ENCODE measurements at regions not wholly inside any gene's neighbourhood (a gene's known extent, or its start where the extent isn't known, plus 50 kb on each side); places are given as distances from the start of the nearest gene placed in this dataset.
A peak's percentile ranks its signal among the peaks of the same experiment; 100 is the strongest.

DNA sequence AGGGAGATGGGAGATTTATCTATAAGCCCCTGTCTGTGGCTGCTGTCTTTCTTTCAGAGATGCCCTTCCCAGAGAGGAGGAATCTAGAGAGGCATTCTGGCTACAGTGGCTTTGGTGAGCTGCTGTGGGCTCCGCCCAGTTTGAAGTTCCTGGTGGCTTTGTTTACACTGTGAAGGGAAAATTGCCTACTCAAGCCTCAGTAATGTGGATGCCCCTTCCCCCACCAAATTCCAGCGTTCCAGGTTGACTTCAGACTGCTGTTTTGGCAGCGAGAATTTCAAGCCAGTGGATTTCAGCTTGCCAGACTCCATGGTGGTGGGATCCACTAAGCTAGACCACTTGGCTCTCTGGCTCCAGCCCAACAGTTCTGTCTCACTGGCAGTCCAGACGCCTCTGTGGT lies 951.6 kb downstream of the CCSER2 start:
- intact Hi-C loops (cut with DNase I), result no loop called here
- TF ChIP-seq, protein P1, sequence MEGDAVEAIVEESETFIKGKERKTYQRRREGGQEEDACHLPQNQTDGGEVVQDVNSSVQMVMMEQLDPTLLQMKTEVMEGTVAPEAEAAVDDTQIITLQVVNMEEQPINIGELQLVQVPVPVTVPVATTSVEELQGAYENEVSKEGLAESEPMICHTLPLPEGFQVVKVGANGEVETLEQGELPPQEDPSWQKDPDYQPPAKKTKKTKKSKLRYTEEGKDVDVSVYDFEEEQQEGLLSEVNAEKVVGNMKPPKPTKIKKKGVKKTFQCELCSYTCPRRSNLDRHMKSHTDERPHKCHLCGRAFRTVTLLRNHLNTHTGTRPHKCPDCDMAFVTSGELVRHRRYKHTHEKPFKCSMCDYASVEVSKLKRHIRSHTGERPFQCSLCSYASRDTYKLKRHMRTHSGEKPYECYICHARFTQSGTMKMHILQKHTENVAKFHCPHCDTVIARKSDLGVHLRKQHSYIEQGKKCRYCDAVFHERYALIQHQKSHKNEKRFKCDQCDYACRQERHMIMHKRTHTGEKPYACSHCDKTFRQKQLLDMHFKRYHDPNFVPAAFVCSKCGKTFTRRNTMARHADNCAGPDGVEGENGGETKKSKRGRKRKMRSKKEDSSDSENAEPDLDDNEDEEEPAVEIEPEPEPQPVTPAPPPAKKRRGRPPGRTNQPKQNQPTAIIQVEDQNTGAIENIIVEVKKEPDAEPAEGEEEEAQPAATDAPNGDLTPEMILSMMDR (IDR thresholded peaks at IDR 0.05; ENCODE audit: borderline replicate concordance, extremely low read depth, insufficient read depth), result no peak
- Histone ChIP-seq H3K36me3 (ENCODE audit: control insufficient read depth in 2 of 3, insufficient read depth in 3 of 3, low read length in 3 of 3) (no peaks in the 10 kb centered on the region), H3K4me3 (ENCODE audit: low read length in 3 of 3) (no peak overlapping the region), H3K9ac (ENCODE audit: low read length in 3 of 3) (no peak overlapping the region), H3K9me3 (ENCODE audit: control insufficient read depth in 2 of 3, insufficient read depth in 1 of 3, low read length in 3 of 3) (no peaks in the 10 kb centered on the region), H3K27ac (ENCODE audit: low read depth in 2 of 2, low read length in 2 of 2) (no peak overlapping the region), H3K4me1 (ENCODE audit: control insufficient read depth in 2 of 3, insufficient read depth in 2 of 3, low read depth in 1 of 3, low read length in 3 of 3) (peaks cover 0 to 3% (median 0%) of the 10 kb centered on the region in 3 donors), H3K27me3 (ENCODE audit: control insufficient read depth, insufficient read depth, low read length) (no peaks in the 10 kb centered on the region)
- DNase-seq (peak in 1 of 5 donors; percentile 48), FAIRE-seq (no peak)

DNA sequence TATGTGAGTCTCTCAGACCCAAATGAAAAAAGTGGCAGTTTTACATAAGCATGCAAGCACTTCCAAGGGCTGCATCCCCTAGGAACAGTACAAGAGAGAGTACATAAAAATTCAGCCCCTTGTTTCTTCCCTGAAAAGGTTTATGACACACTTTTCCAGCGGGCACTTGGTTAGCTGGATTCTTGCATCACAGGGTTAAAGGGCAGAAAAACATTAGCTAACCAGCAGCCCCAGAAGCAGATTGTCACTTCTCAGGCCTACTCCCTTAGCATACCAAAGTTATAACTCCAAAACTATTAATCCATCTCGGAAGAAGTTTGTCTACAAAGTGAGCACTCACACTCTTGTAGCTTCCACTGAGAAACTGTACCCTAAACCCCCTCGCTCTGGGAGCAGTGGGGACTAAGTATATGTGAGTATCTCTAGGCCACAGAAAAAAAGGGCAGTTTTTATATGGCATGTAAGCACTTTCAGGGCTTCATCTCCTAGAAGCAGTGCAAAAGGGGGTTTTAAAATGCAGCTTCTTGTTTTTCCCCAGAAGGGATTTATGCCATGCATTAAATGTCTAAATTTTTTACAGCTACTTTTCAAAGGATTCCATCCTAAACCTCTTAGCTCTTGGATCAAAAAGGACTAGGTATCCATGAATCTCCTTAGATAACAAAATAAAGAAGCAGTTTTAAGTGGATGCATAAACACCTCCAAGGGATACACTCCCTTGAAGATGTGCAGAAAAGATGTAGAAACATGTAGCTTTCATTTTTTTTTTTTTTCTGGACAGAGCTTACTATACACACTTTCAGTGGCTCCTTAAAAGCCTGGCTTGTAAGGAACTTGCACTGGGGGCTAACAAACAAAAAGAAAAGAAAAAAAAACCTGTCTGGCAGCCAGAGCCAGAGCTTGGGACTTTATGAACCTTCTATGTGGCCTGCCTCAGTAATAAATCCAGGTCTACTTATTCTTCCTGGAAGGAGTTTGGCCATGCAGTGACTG lies 956.7 kb downstream of the CCSER2 start:
- DNase-seq, result peak in 2 of 5 donors; percentile 48 to 61
- TF ChIP-seq, protein P1 (IDR thresholded peaks at IDR 0.05; ENCODE audit: borderline replicate concordance, extremely low read depth, insufficient read depth), result no peak
- intact Hi-C loops (cut with DNase I), result no loop called here

DNA sequence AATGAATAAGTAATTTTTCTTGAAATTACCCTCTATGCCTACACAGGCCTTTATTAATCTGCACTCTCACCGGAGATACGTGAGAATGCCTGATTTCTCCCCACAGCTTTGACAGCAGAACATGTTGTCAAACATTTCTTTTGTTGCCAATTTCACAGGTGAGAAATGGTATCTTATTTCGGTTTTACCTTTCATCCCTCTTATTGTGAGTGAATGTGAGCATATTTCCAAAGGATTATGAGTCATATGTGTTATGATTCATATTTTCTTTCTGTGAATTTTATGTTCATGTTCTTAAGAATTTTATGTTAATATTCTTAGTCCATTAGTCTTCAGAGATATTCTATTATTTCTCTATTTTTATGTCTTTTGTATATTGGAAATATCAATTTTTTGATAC lies 965.1 kb downstream of the CCSER2 start:
- H3K27me3 ChIP-seq (ENCODE audit: control insufficient read depth, insufficient read depth, low read length), result no peaks in the 10 kb centered on the region
- no peaks in the 10 kb centered on the region for H3K4me1 ChIP-seq (ENCODE audit: control insufficient read depth in 2 of 3, insufficient read depth in 2 of 3, low read depth in 1 of 3, low read length in 3 of 3)
- no peaks in the 10 kb centered on the region for H3K36me3 ChIP-seq (ENCODE audit: control insufficient read depth in 2 of 3, insufficient read depth in 3 of 3, low read length in 3 of 3)
- FAIRE-seq (peak; percentile 15), DNase-seq (no peak)
- no peak overlapping the region for H3K27ac ChIP-seq (ENCODE audit: low read depth in 2 of 2, low read length in 2 of 2)
- H3K9ac ChIP-seq (ENCODE audit: low read length in 3 of 3), result no peak overlapping the region
- H3K9me3 ChIP-seq (ENCODE audit: control insufficient read depth in 2 of 3, insufficient read depth in 1 of 3, low read length in 3 of 3), result peaks cover 0 to 2% (median 0%) of the 10 kb centered on the region in 3 donors
- H3K4me3 ChIP-seq (ENCODE audit: low read length in 3 of 3), result no peak overlapping the region
- TF ChIP-seq, protein P1 (IDR thresholded peaks at IDR 0.05; ENCODE audit: borderline replicate concordance, extremely low read depth, insufficient read depth), result no peak
- intact Hi-C loops (cut with DNase I), result no loop called here

More for the DNA sequence above, 956.7 kb downstream of the CCSER2 start:
- no peak overlapping the region for H3K9ac ChIP-seq (ENCODE audit: low read length in 3 of 3)
- H3K36me3 ChIP-seq (ENCODE audit: control insufficient read depth in 2 of 3, insufficient read depth in 3 of 3, low read length in 3 of 3), result no peaks in the 10 kb centered on the region
- H3K27ac ChIP-seq (ENCODE audit: low read depth in 2 of 2, low read length in 2 of 2), result no peak overlapping the region
- H3K4me3 ChIP-seq (ENCODE audit: low read length in 3 of 3), result no peak overlapping the region
- H3K27me3 ChIP-seq (ENCODE audit: control insufficient read depth, insufficient read depth, low read length), result no peaks in the 10 kb centered on the region
- H3K9me3 ChIP-seq (ENCODE audit: control insufficient read depth in 2 of 3, insufficient read depth in 1 of 3, low read length in 3 of 3), result no peaks in the 10 kb centered on the region
- FAIRE-seq, result no peak
- H3K4me1 ChIP-seq (ENCODE audit: control insufficient read depth in 2 of 3, insufficient read depth in 2 of 3, low read depth in 1 of 3, low read length in 3 of 3), result peaks cover 0 to 3% (median 0%) of the 10 kb centered on the region in 3 donors

All from kidney (tissue), 13 donors.